Mesothelial cell of epicardium (in vitro differentiated cells): ENCODE measurements at regions not wholly inside any gene's neighbourhood (a gene's known extent, or its start where the extent isn't known, plus 50 kb on each side); places are given as distances from the start of the nearest gene placed in this dataset.

Source experiments
- DNase-seq, 2 experiments: peaks; one replicate each; pipeline ENCODE4 v3.0.0; 2021; ENCODE audit warnings: low spot score in 2 of 2; ENCODE audit not compliant: unreplicated experiment in 2 of 2
- H3K27ac Mint-ChIP-seq: 2 replicates; pipeline ENCODE4 v1.8.0; 2021; ENCODE audit warnings: mixed read lengths
- H3K27me3 Mint-ChIP-seq: 2 replicates; pipeline ENCODE4 v1.8.0; 2021; ENCODE audit warnings: low read depth, mixed read lengths
- H3K36me3 Mint-ChIP-seq: 2 replicates; pipeline ENCODE4 v1.8.0; 2021; ENCODE audit warnings: mixed read lengths
- H3K4me1 Mint-ChIP-seq: 2 replicates; pipeline ENCODE4 v1.8.0; 2021; ENCODE audit warnings: mixed read lengths
- H3K4me3 Mint-ChIP-seq: 2 replicates; pipeline ENCODE4 v1.8.0; 2021; ENCODE audit warnings: mild to moderate bottlenecking, moderate library complexity, mixed read lengths
- H3K9me3 Mint-ChIP-seq: 2 replicates; pipeline ENCODE4 v1.8.0; 2021; ENCODE audit warnings: mixed read lengths
- CTCF ChIP-seq: fragments of 200-600 bp; sonication (generic); IDR thresholded peaks from one replicate; pipeline ENCODE4 v1.5.0; 2021; ENCODE audit warnings: antibody characterized with exemption; ENCODE audit not compliant: unreplicated experiment

GRCh38 chr1:182182311-182182710 is 120.8 kb upstream of the ZNF648 start:
- Mint-ChIP-seq H3K4me1 (peaks cover 21% of the 10 kb centered on the region), H3K27me3 (no peaks in the 10 kb centered on the region), H3K4me3 (no peak overlapping the region), H3K27ac (no peak overlapping the region), H3K36me3 (no peaks in the 10 kb centered on the region), H3K9me3 (no peaks in the 10 kb centered on the region)
- DNase-seq, result no peak
- no peak for TF ChIP-seq CTCF

GRCh38 chr1:182181167-182181572 is 119.7 kb upstream of the ZNF648 start:
- Mint-ChIP-seq H3K4me3 (no peak overlapping the region), H3K27ac (peak overlapping the region; percentile 68), H3K27me3 (no peaks in the 10 kb centered on the region), H3K36me3 (no peaks in the 10 kb centered on the region), H3K9me3 (no peaks in the 10 kb centered on the region), H3K4me1 (peaks cover 14% of the 10 kb centered on the region)
- peak in 1 of 2 experiments; percentile 45 for DNase-seq
- no peak for TF ChIP-seq CTCF

- no peaks in the 10 kb centered on the region for H3K36me3 Mint-ChIP-seq
- H3K27ac Mint-ChIP-seq, result no peak overlapping the region
Observed at GRCh38 chr1:182175361-182175931, 113.9 kb upstream of the ZNF648 start.

GRCh38 chr1:182174513-182174855 is 113.0 kb upstream of the ZNF648 start:
- Mint-ChIP-seq H3K27ac (no peak overlapping the region), H3K27me3 (no peaks in the 10 kb centered on the region), H3K4me3 (no peak overlapping the region), H3K9me3 (no peaks in the 10 kb centered on the region), H3K36me3 (no peaks in the 10 kb centered on the region), H3K4me1 (no peaks in the 10 kb centered on the region)
- DNase-seq, result no peak
- TF ChIP-seq CTCF, result no peak

More at GRCh38 chr1:182175361-182175931, 113.9 kb upstream of the ZNF648 start:
- Mint-ChIP-seq H3K9me3 (no peaks in the 10 kb centered on the region), H3K4me3 (no peak overlapping the region), H3K4me1 (no peaks in the 10 kb centered on the region), H3K27me3 (no peaks in the 10 kb centered on the region)
- no peak for DNase-seq
- no peak for TF ChIP-seq CTCF

GRCh38 chr1:182173808-182174512 is 112.4 kb upstream of the ZNF648 start:
- TF ChIP-seq CTCF, result no peak
- Mint-ChIP-seq H3K27me3 (no peaks in the 10 kb centered on the region), H3K9me3 (no peaks in the 10 kb centered on the region), H3K27ac (no peak overlapping the region), H3K36me3 (no peaks in the 10 kb centered on the region), H3K4me3 (no peak overlapping the region), H3K4me1 (no peaks in the 10 kb centered on the region)
- no peak for DNase-seq
